ENCODE measurements at regions not wholly inside any gene's neighbourhood (a gene's known extent, or its start where the extent isn't known, plus 50 kb on each side); places are given as distances from the start of the nearest gene placed in this dataset.
"Not testable (repeated sequence)": the region's sequence is repeated elsewhere in the genome, so short reads cannot be mapped to it uniquely, and the experiment has no call there.

GRCh38 chr4:140219567-140219966 is 65.6 kb upstream of the MAML3 start:
- H3K27me3 ChIP-seq: no peaks in the 10 kb centered on the region
- H3K4me1 ChIP-seq: no peaks in the 10 kb centered on the region
- TF ChIP-seq POLR2AphosphoS5 (IDR thresholded peaks at IDR 0.05; ENCODE audit: insufficient read depth in 1 of 2, low read depth in 1 of 2) (no peak), POLR2A (IDR thresholded peaks at IDR 0.05) (no peak), CTCF (IDR thresholded peaks at IDR 0.05) (no peak)
- DNase-seq (ENCODE audit: extremely low spot score in 2 of 2): no peak
- H3K27ac ChIP-seq: no peak overlapping the region
- intact Hi-C loops (cut with DNase I): no loop called here
- H3K36me3 ChIP-seq: no peaks in the 10 kb centered on the region
- no peak overlapping the region for H3K4me3 ChIP-seq
- H3K9me3 ChIP-seq: no peaks in the 10 kb centered on the region

GRCh38 chr4:140219070-140219469 is 65.1 kb upstream of the MAML3 start:
- H3K27ac ChIP-seq; H3K4me3 ChIP-seq; H3K9me3 ChIP-seq; H3K36me3 ChIP-seq; DNase-seq (ENCODE audit: extremely low spot score in 2 of 2); intact Hi-C loops (cut with DNase I); H3K4me1 ChIP-seq; H3K27me3 ChIP-seq: not testable (repeated sequence)

- no peak overlapping the region for H3K4me3 ChIP-seq
- no peaks in the 10 kb centered on the region for H3K27me3 ChIP-seq
- H3K36me3 ChIP-seq: no peaks in the 10 kb centered on the region
- TF ChIP-seq POLR2A (IDR thresholded peaks at IDR 0.05) (no peak), CTCF (IDR thresholded peaks at IDR 0.05) (no peak), POLR2AphosphoS5 (IDR thresholded peaks at IDR 0.05; ENCODE audit: insufficient read depth in 1 of 2, low read depth in 1 of 2) (no peak)
- no peaks in the 10 kb centered on the region for H3K9me3 ChIP-seq
- no peak overlapping the region for H3K27ac ChIP-seq
- H3K4me1 ChIP-seq: no peaks in the 10 kb centered on the region
- intact Hi-C loops (cut with DNase I): no loop called here
- DNase-seq (ENCODE audit: extremely low spot score in 2 of 2): no peak
Observed at GRCh38 chr4:140213749-140214148, 59.8 kb upstream of the MAML3 start.

GRCh38 chr4:140213116-140213515 is 59.1 kb upstream of the MAML3 start:
- DNase-seq (ENCODE audit: extremely low spot score in 2 of 2): no peak
- Histone ChIP-seq H3K9me3 (no peaks in the 10 kb centered on the region), H3K27me3 (no peaks in the 10 kb centered on the region), H3K4me3 (no peak overlapping the region), H3K36me3 (no peaks in the 10 kb centered on the region), H3K27ac (no peak overlapping the region), H3K4me1 (no peaks in the 10 kb centered on the region)
- intact Hi-C loops (cut with DNase I): no loop called here
- TF ChIP-seq POLR2AphosphoS5 (IDR thresholded peaks at IDR 0.05; ENCODE audit: insufficient read depth in 1 of 2, low read depth in 1 of 2): no peak
- TF ChIP-seq CTCF (IDR thresholded peaks at IDR 0.05): no peak
- no peak for TF ChIP-seq POLR2A (IDR thresholded peaks at IDR 0.05)

- H3K4me1 ChIP-seq: no peaks in the 10 kb centered on the region
Observed at GRCh38 chr4:140212646-140213045, 58.7 kb upstream of the MAML3 start.

More at GRCh38 chr4:140212646-140213045, 58.7 kb upstream of the MAML3 start:
- Histone ChIP-seq H3K27ac (no peak overlapping the region), H3K27me3 (no peaks in the 10 kb centered on the region), H3K9me3 (no peaks in the 10 kb centered on the region), H3K36me3 (no peaks in the 10 kb centered on the region), H3K4me3 (no peak overlapping the region)
- intact Hi-C loops (cut with DNase I): no loop called here
- TF ChIP-seq POLR2A (IDR thresholded peaks at IDR 0.05): no peak
- TF ChIP-seq POLR2AphosphoS5 (IDR thresholded peaks at IDR 0.05; ENCODE audit: insufficient read depth in 1 of 2, low read depth in 1 of 2): no peak
- no peak for TF ChIP-seq CTCF (IDR thresholded peaks at IDR 0.05)
- no peak for DNase-seq (ENCODE audit: extremely low spot score in 2 of 2)

Data from vagina (tissue), 2 donors.